ENCODE measurements at regions not wholly inside any gene's neighbourhood (a gene's known extent, or its start where the extent isn't known, plus 50 kb on each side); places are given as distances from the start of the nearest gene placed in this dataset.
"Not testable (repeated sequence)": the region's sequence is repeated elsewhere in the genome, so short reads cannot be mapped to it uniquely, and the experiment has no call there.

DNA sequence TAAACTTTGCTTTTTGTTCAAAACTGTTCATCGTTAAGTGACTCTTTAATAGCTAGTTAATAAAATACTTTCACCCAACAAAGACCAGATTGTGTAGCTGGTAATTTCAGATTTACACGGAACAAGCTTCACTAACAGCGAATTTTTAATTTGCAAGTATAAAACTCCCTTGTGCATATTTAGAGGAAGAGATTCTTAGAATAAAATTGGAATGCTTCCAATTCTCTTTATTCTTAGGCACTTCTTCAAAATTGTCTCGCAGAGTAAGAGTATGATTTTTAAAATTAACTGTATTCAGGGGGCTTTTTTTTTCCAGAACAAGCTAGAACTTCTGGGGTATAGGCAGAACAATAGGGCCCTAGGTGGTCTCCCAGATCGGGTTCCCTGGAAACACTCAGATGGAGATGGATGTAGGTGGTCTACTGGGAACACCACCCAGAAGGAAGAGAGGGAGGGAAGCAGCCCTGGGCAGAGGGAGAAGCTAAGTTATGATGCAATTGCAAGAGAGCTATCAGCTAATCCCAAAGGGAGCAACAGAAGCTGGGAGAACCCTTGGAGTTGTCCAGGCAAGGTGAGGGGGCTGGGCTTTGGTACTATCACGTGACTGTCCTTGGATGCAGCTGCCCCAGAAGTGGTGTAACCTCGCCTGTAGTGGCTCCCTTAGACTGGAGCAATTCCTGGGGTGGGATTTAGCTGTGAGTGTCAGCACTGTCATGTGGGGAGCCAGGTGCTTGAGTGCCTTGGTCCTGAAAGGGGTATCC is 151.7 kb upstream of the ASB18 start:
- DNase-seq (ENCODE audit: low read depth), result no peak

DNA sequence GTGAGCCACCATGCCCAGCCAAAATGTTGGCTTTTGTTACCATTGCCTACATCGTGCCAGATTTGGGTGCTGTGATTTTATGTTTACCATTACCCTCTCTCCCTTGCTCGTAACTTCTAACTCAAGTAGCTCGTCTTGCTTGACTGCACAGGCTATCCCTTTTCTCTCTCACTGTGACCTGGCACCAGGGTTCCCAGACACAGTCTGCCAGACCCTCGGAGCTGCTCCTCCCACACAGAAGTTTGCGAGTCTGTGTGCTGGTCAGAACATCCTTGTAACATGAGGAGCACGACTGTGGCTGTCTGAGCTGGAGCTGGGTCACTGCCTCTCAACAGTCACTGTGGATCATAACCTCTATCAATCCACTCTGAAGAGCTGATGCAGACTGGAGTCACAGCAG is 152.5 kb upstream of the ACKR3 start:
- DNase-seq (ENCODE audit: low read depth), result no peak

DNA sequence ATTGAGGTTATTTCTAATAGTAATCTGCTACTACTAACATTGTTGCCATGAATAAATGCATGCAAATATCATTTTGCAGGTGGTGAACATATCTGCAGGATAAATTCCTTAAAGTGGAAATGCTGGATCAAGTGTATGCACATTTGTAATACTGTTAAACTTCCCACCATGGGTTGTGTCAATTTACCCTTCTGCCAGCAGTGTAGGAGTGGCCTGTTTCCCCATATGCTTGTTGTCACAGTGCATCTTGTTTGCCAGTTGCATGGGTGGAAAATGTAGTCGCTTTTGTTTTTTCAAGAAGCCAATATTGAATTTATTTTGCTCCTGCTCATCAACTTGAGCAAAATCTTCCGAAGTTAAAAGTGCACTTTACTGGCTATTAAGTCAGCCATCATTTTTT is 139.0 kb upstream of the ACKR3 start:
- no peak for DNase-seq (ENCODE audit: low read depth)

DNA sequence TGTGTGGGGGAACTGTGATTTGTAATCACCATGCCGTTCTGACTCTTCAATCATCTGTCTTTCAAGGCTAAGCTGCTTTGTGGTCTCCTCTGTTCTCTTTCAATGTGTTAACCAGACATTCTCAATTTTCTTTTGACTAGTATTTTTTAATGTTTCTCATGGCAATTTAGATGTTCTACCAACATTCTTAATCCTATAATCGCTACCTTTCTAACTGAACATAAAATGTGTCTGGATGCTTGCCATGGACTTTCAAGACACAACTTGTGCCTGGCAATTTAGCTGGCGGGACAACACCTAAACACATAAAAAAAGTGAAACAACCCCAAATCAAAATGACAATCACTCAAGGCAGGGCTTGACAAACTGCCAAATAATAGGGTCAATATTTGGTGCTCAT is 135.0 kb upstream of the ACKR3 start:
- no peak for DNase-seq (ENCODE audit: low read depth)

DNA sequence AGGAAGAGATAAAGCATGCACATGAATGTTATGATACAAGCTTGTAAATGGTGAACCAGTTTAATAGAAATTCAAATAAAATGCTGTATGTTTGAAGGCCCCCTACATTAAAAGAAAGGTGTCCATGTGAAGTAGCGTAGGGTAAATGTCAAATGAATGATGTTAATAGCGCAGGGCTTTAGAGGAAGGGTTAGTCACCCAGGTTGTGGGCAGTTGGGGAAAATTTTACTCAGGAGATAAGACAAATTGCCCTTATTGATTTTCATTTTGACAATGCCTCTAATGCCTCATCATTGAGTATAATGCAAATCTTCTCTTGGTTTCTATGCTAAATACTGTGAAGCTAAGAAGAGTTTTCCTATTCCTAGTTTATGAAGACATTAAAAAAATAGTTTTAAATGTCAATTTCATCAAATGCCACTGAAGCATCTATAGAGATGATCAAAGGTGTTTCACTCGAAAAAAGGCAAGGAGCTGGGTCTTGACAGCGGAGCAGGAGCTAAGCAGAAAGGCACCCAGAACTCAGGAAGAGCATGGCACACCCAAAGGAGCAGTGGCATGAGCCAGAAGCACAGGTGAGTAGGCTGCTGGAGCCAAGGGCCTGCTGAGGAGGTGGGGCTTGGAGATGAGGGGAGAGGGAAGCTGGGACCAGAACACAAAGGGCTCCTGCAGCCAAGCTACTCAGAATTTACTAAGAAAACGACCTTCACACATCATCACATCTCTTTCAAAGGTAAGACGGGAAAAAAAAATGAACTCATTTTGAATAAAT is 129.3 kb upstream of the ACKR3 start:
- DNase-seq (ENCODE audit: low read depth), result no peak

DNA sequence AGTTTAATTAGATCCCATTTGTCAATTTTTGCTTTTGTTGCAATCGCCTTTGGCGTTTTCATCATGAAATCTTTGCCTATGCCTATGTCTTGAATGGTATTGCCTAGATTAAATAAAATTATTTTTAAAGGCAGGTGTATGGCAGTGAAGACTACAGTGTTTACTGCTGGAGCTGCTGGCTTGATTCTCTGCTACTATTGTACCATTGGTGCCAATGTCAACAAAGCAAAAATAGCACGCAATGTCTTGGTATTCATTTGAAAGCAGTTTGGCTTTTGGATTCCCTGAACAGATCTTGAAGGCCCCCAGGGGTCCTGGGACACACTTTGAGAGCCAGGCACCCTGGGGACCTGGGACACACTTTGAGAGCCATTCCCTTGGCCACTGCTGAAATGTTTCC is 125.4 kb upstream of the ACKR3 start:
- DNase-seq (ENCODE audit: low read depth), result no peak

DNA sequence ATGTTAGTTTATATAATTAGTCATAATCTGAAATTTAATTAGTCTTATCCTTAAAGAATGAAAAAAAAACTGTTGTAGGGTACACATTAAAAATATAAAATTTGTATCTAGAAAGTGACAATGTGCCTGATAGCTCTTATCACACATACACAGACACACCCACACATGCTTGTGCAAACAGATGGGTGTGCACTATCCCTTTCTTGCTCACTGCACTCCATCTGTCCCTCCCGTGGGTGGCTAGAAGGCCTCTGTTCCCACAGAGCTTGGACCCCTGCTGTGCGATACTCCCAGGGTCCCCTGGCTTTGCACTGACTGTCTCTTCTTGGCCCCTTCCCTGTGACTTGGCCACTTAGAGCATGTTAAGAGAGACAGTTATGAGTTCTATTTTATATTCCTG is 123.9 kb upstream of the ACKR3 start:
- DNase-seq (ENCODE audit: low read depth), result no peak

DNA sequence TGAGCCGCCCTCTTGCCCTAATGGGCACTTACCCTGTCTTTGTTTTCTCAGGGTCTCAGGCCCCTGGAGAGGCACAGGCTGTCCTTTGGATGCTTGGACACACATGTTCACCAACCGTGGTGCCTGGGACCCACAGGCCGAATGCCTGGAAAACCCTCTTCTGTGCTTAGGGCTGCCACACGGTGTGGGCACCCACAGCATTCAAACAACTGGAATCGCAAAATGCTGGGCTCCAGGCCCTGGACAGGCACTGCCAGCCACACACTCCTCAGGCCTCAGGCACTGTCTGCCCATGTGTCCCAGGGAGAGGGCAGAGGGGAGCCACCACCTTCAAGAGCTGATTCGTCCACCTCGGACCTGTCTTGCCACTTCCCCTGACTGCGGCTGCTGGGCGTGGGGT is 123.1 kb upstream of the ACKR3 start:
- no peak for DNase-seq (ENCODE audit: low read depth)

DNA sequence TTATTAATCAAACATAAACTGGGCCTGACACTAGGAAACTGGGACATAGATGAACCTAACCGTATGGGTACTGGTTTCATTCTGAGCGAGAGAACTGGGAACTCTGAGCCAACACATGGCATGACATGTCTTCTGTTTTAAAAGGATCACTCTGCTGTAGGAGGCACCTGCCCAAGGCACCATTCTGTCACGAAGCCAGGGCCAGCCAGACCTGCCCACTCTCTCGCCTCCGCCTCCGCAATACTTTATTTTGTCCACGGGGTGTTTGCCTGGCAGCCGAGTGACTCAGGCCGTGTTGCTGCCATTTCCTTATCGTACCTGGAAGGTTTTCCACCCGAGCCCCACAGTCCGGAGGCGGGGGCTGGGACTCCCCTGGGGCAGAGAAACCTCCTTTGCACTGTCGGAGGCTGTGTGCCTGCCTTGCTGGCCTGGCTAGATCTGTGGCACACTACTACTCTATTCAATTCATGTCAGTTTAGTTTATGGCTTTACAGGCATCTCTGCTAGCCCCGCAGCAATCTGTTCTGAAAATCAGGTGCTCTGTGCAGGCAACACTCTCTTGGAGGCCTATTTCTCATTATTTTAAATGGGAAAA is 120.4 kb upstream of the ACKR3 start:
- no peak for DNase-seq (ENCODE audit: low read depth)

DNA sequence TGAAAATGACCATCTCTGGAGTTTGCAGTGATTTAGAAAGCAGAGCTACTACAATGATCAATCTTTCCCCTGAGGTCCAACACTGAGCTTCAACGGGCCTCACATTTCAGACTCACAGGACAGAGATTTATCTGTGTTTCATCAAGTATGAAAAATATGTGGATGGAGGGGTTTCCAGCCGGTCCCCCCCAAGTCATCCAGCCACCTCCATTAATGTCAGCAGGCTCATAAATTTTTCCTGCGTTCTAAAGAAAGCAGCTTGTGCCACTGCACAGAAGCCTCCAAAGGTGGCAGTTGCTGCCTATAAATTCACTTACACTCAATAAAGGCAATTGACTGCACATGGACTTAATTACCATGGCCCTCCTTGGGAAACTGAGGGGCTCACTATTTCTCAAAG is 117.4 kb upstream of the ACKR3 start:
- DNase-seq (ENCODE audit: low read depth), result no peak

DNA sequence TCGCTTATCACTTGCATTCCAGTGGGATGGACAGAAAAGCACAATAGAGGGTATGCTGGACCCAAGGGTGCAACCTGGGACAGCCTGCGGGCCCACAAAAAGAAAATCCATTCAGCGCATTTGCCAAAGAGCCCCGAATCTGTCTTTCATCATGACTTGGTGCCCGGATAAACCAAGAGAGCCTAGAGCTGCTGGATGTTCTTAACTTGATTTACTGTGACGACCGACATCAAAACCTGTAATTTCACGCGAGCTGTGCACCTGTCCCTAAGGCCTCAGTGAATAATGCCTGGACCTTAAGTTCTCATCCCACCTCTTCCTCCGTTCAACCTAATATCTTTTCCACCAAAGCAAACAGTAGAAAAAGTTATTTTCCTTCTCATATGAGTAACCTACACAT is 115.5 kb upstream of the ACKR3 start:
- DNase-seq (ENCODE audit: low read depth), result no peak

DNA sequence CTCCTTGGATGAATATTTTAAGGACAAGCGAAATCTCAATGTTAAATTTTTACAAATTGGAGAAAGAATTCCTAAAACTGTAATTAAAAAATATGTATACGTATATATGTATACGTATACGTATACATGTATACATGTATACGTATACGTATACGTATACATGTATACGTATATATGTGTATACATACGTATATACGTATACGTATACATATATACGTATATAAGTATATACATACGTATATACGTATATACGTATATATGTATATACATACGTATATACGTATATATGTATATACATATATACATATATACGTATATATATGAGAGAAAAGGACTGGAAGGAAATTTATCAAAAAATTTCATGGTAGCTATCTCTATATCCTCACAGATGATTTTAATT is 110.2 kb upstream of the ACKR3 start:
- DNase-seq (ENCODE audit: low read depth), result no peak

DNA sequence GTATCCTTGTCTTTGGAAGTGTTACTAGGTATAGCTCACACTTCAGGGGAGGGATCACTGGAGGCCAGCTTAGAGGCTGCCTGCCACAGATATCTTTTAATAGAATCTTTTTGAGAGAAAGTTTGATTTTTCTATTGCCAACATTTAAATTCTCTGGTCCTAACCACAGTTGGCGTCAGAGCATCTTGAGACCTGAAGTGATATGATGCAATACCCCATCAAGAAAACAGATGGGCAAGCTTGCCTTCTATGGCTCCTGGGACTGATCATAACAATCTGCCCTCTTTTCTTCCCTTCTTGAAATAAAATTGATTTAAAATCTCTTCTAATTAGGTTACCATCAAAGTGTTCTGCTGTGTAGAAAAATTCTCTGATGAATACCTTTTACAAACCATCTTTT is 105.5 kb upstream of the ACKR3 start:
- DNase-seq (ENCODE audit: low read depth), result no peak

DNA sequence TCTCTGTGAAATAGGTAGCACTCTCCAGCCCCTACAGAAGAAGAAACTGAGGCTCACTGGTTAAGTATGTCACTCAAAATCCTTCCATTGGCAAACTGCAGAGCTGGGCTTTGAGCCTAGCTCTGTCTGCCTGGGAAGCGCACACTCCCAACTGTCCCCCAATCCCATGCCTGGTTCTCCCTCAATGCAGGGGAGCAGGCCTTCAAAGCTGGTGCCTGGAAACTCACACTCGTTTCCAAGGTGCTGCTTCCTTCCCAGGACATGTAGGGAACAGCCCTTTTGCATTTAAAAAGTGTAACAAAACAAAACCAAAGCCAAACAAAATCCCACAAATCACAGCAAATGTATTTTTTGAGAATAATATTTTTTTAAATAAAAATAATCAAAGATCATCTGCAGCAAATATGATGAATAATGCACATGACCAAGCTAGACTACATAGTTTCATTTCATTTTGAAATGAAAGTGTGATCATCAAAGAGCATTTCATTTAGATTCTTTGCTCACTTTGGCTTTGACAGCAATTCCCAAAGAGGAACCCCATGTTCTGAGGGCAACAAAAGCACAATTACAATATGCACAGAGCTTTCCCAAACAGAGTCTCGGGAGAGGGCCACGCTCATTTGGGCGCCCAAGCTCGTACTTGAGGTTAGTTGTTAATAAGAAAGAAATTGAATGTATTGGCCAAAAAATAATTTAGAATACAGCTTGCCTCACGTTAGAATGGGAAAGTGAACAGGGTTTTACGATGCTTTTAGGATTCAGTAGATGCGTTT is 96.7 kb upstream of the ACKR3 start:
- DNase-seq (ENCODE audit: low read depth), result no peak

DNA sequence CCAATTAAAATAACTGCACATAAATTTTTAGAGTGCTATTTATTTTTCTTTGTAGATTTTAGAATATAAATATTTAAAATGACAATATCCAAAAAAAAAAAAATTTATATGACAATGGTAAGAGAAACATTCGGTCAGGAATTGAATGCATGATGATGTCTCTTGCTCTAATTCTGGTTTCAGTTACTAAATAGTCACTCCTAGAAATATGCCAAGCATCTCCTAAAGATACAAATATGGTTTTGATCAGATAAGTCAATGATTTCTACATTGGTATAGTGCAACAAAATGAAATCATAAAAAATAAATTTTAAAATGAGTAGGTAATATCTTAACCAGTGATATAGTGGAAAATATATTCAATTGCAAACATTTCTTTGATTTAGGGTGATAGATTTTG is 95.9 kb upstream of the ACKR3 start:
- DNase-seq (ENCODE audit: low read depth), result no peak

DNA sequence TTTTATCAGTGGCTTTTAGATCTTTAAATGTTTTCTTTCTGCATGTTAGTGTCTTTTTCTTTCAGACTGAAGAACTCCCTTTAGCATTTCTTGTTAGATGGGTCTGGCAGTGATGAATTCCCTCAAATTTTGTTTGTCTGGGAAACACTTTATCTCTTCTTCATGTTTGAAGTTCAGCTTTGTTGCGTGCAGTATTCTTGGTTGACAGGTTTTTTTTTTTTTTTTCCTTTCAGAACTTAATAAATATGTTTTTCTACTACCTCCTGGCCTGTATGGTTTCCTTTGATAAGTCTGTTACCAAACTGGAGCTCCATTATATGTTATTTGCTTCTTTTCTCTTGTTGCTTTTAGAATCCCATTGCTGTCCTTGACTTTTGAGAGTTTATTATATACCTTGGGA is 89.8 kb upstream of the ACKR3 start:
- no peak for DNase-seq (ENCODE audit: low read depth)

DNA sequence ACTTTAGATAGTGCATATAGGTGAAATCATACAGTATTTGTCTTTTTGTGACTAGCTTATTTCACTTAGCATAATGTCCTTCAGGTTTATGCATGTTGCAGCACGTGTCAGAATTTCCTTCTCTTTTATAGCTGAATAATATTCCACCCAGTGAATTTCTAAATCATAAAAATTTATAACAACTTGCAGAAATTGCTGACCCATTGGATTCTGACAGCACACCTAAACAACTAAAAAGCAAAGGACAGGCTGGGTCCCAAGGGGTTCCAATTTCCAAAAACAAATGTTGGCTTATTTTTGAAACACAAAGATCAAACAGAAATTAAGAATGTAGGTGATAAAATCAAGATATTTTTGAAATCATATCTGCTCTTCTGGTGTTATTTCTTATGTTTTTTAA is 86.5 kb upstream of the ACKR3 start:
- no peak for DNase-seq (ENCODE audit: low read depth)

DNA sequence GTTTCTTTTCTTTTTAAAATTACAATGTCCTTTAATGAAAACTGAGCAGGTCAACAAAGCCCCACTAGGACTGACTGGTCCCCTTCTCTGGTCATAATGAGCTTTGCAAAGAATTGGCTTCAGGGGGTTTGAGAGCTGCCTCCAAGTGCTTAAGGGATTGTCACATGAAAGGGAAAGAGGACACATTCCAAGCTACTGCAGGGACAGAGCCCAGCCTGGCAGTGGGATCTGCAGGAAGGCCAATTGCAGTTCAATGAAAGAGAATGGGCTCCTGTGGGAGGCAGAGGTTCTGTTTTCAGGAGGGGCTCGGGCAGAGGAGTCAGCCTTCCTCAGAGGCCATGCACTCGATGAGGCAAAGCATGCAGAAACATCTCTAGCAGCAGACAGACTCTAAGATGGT is 84.1 kb upstream of the ACKR3 start:
- DNase-seq (ENCODE audit: low read depth), result no peak

DNA sequence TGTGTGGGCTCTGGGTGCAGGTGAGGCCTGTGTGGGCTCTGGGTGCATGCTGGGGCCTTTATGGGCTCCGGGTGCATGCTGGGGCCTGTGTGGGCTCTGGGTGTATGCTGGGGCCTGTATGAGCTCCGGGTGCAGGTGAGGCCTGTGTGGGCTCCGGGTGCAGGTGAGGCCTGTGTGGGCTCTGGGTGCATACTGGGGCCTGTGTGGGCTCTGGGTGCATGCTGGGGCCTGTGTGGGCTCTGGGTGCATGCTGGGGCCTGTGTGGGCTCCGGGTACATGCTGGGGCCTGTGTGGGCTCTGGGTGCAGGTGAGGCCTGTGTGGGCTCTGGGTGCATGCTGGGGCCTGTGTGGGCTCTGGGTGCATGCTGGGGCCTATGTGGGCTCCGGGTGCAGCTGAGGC is 80.5 kb upstream of the ACKR3 start:
- DNase-seq (ENCODE audit: low read depth), result not testable (repeated sequence)

DNA sequence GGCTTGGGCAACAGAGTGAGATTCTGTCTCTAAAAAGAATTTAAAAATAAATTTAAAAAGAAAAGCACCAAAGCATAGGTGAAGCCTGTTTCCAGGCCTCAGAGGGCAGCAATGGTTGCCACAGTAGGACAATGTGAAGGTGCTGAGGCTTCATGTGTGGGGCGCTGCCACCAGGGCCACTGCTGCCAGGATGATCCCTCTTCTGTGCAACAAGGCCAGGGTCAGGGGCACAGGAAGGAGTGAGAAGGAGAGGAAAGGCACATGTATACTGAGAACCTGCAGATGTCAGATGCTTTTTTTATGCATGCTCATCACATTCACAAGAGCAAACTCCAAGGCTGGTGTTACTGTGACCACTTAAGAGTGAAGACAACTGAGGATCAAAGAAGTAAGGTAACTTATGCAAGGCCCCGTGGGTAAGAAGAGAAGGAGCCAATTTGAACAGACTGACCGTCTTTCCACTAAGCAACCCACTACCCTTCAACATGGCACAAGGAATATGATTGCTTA is 79.7 kb upstream of the ACKR3 start:
- DNase-seq (ENCODE audit: low read depth), result no peak

DNA sequence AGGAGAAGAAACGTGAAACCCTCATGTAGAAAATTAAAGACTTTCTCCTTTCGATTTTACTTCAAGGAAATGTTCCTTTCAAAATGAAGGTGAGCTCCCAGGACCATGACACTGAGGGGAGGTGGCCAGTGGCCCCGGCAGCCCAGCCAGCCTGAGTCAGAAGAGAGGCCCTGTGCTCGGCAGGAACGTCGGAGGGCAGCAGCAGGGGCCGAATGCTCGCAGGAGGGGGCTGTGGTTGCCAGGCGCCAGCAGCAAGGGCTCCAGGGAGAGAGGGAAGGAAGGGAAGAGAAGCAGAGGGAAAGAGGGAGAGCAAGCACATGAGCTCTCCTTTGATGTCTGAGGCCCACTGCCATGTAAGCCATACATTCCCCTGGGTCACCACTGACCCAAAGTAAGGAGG is 73.3 kb upstream of the ACKR3 start:
- no peak for DNase-seq (ENCODE audit: low read depth)

DNA sequence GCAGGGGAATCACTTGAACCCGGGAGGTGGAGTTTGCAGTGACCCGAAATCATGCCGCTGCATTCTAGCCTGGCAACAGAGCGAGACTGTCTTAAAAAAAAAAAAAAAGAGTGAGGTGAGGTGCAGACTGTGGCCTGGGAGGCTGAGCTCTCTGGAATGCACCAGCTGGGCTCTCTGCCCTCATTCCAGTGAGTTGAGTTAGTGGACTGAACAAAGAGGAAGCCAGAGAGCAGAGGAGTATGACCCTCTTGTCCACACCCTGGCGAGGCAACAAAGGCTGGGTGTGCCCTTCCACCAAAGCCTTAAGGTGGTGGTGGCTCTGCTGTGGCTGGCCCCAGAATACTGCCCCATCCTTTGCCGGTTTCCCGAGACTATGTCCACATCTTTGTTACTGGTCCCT is 71.3 kb upstream of the ACKR3 start:
- no peak for DNase-seq (ENCODE audit: low read depth)

Measured in stimulated activated CD8-positive, alpha-beta memory T cell treated with anti-CD3 and anti-CD28 coated beads, Interleukin-7, amount 100 ng/mL, for 24 hours (primary cell).